ENCODE measurements at regions not wholly inside any gene's neighbourhood (a gene's known extent, or its start where the extent isn't known, plus 50 kb on each side); places are given as distances from the start of the nearest gene placed in this dataset.

GRCh38 chr9:135240871-135241311, 153.4 kb downstream of the OLFM1 start:
- no peak for DNase-seq

- DNase-seq = no peak
Observed at GRCh38 chr9:135241381-135242048, 154.0 kb downstream of the OLFM1 start.

- no peak for DNase-seq
Observed at GRCh38 chr9:135242049-135242396, 154.6 kb downstream of the OLFM1 start.

GRCh38 chr9:135242406-135242805, 154.9 kb downstream of the OLFM1 start:
- DNase-seq = no peak

GRCh38 chr9:135243201-135244190, 156.0 kb downstream of the OLFM1 start:
- DNase-seq = no peak

- no peak for DNase-seq
Observed at GRCh38 chr9:135244271-135245221, 157.1 kb downstream of the OLFM1 start.

GRCh38 chr9:135245482-135246247, 158.2 kb downstream of the OLFM1 start:
- DNase-seq = no peak

- no peak for DNase-seq
Observed at GRCh38 chr9:135246248-135247205, 159.1 kb downstream of the OLFM1 start.

GRCh38 chr9:135247227-135247930, 159.9 kb downstream of the OLFM1 start:
- DNase-seq = no peak

- no peak for DNase-seq
Observed at GRCh38 chr9:135248111-135248510, 160.6 kb downstream of the OLFM1 start.

- DNase-seq = no peak
Observed at GRCh38 chr9:135248721-135249120, 161.3 kb downstream of the OLFM1 start.

- no peak for DNase-seq
Observed at GRCh38 chr9:135249191-135249590, 161.7 kb downstream of the OLFM1 start.

- no peak for DNase-seq
Observed at GRCh38 chr9:135249711-135250110, 162.2 kb downstream of the OLFM1 start.

GRCh38 chr9:135251331-135251761, 163.9 kb downstream of the OLFM1 start:
- no peak for DNase-seq

GRCh38 chr9:135251996-135252760, 164.7 kb downstream of the OLFM1 start:
- no peak for DNase-seq

- no peak for DNase-seq
Observed at GRCh38 chr9:135252980-135253304, 165.5 kb downstream of the OLFM1 start.

- DNase-seq = no peak
Observed at GRCh38 chr9:135253305-135254004, 166.0 kb downstream of the OLFM1 start.

- no peak for DNase-seq
Observed at GRCh38 chr9:135254176-135255032, 166.9 kb downstream of the OLFM1 start.
